ENCODE measurements at regions not wholly inside any gene's neighbourhood (a gene's known extent, or its start where the extent isn't known, plus 50 kb on each side); places are given as distances from the start of the nearest gene placed in this dataset.

DNA sequence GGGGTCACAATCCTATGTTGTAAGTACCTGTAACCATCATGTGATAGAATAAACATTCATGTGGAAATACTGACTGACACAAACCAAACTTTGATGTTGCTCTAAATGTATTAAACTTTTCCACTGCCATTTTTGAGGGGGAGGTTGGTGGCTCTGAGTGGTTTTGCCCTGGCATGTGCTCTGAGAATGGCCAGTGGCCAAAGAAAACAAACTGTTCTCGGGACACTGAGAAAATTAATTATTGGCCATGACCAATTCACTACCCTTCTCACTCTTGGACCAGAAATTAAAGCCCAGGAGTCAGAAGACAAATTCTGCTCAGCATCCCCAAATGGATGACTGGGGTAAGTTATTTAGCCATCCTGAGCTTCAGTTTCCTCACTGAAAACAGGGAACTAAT is 195.9 kb downstream of the XPNPEP1 start:
- H3K27me3 ChIP-seq: no peaks in the 10 kb centered on the region
- no peaks in the 10 kb centered on the region for H3K36me3 ChIP-seq
- WGBS, 3 donors: 0 to 13% (median 8%) methylated on average over 1 of the region's 1 CpG
- H3K9me3 ChIP-seq: no peaks in the 10 kb centered on the region
- intact Hi-C loops (cut with DNase I): no loop called here
- DNase-seq: no peak
- TF ChIP-seq POLR2A (IDR thresholded peaks at IDR 0.05) (no peak), EP300 (IDR thresholded peaks at IDR 0.05) (no peak)
- TF ChIP-seq, protein P1, sequence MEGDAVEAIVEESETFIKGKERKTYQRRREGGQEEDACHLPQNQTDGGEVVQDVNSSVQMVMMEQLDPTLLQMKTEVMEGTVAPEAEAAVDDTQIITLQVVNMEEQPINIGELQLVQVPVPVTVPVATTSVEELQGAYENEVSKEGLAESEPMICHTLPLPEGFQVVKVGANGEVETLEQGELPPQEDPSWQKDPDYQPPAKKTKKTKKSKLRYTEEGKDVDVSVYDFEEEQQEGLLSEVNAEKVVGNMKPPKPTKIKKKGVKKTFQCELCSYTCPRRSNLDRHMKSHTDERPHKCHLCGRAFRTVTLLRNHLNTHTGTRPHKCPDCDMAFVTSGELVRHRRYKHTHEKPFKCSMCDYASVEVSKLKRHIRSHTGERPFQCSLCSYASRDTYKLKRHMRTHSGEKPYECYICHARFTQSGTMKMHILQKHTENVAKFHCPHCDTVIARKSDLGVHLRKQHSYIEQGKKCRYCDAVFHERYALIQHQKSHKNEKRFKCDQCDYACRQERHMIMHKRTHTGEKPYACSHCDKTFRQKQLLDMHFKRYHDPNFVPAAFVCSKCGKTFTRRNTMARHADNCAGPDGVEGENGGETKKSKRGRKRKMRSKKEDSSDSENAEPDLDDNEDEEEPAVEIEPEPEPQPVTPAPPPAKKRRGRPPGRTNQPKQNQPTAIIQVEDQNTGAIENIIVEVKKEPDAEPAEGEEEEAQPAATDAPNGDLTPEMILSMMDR (IDR thresholded peaks at IDR 0.05): no peak
- H3K27ac ChIP-seq: no peak overlapping the region
- no peaks in the 10 kb centered on the region for H3K4me1 ChIP-seq (ENCODE audit: insufficient read depth)
- H3K4me3 ChIP-seq: no peak overlapping the region

DNA sequence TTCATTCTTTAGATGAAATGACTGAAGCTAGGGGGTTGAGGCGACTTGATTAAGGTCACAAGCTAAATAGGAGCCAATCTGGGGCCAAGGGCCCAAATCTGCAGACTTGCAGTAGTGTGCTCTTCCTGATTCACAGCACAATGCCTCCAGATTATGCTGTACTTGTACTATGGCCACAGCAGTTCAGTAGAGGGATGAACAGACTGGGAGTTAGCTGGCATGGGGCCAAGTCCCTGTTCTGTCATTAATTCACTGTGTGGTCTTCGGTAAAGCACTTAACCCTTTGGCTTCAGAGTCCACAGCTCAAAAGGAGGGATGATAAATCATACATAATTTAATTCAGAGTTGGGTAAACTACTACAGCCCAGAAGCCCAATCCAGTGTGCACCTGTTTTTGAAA is 196.8 kb downstream of the XPNPEP1 start:
- Histone ChIP-seq H3K4me3 (no peak overlapping the region), H3K9me3 (no peaks in the 10 kb centered on the region), H3K4me1 (ENCODE audit: insufficient read depth) (no peaks in the 10 kb centered on the region), H3K27ac (no peak overlapping the region), H3K27me3 (no peaks in the 10 kb centered on the region), H3K36me3 (no peaks in the 10 kb centered on the region)
- TF ChIP-seq EP300 (IDR thresholded peaks at IDR 0.05): no peak
- TF ChIP-seq, protein P1 (IDR thresholded peaks at IDR 0.05): no peak
- no peak for TF ChIP-seq POLR2A (IDR thresholded peaks at IDR 0.05)
- DNase-seq: no peak
- 34 to 44% (median 41%) methylated on average over 2 of the region's 2 CpGs for WGBS, 3 donors
- intact Hi-C loops (cut with DNase I): no loop called here

DNA sequence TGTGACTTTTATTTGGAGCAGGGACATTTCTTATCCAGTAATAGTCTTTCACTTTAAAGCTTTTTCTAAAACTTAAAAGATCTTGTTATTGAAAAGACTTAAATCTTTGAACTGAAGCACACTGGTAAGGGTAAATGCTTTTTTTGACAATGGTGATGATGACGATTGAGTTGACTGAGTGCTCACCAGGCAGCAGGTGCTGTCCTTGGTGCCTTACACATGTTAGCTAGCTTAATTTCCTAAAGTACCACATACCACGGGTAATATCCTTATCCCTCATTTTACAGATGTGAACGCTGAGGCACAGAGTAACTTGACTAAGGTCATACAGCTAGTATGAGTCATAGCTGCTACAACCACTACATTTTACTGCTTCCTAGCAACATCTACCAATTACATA is 200.0 kb downstream of the XPNPEP1 start:
- no peaks in the 10 kb centered on the region for H3K4me1 ChIP-seq (ENCODE audit: insufficient read depth)
- H3K36me3 ChIP-seq: no peaks in the 10 kb centered on the region
- no peak for DNase-seq
- intact Hi-C loops (cut with DNase I): no loop called here
- H3K27ac ChIP-seq: no peak overlapping the region
- H3K4me3 ChIP-seq: no peak overlapping the region
- no peaks in the 10 kb centered on the region for H3K27me3 ChIP-seq
- 40 to 63% (median 53%) methylated on average over 3 of the region's 3 CpGs for WGBS, 3 donors
- H3K9me3 ChIP-seq: no peaks in the 10 kb centered on the region
- TF ChIP-seq EP300 (IDR thresholded peaks at IDR 0.05) (no peak), POLR2A (IDR thresholded peaks at IDR 0.05) (no peak)
- TF ChIP-seq, protein P1 (IDR thresholded peaks at IDR 0.05): no peak

DNA sequence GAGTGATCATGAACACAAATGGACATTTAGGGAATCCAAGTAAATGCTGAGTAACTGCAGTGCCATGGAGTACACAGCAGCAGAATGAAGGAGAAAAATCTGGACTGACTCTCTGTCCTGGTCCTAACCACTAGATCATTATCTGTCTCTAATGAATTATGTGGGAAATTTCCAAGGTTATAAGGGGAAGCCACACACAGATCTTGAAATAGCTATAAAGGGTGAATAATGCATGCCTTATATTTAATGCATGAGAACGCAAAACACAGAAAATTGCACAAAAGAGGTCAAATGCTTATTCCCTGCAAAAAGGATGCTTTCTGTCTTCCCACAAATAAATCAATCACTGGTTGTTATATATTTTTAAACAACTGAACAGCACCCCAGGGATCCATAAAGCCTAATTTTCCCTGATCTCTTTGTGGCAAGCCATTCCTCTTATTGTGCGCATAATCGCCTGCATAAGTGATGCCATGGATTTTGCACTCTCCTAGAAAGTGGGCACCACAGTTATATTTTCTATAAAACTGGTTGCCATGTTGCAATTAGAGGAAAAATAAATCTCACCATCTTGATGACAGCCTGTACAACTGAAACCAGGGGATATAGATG is 201.8 kb downstream of the XPNPEP1 start:
- WGBS, 3 donors: 90 to 92% (median 91%) methylated on average over 3 of the region's 3 CpGs

More for the DNA sequence above, 201.8 kb downstream of the XPNPEP1 start:
- no peaks in the 10 kb centered on the region for H3K4me1 ChIP-seq (ENCODE audit: insufficient read depth)
- H3K27me3 ChIP-seq: no peaks in the 10 kb centered on the region
- DNase-seq: no peak
- intact Hi-C loops (cut with DNase I): no loop called here
- no peaks in the 10 kb centered on the region for H3K36me3 ChIP-seq
- no peaks in the 10 kb centered on the region for H3K9me3 ChIP-seq
- H3K4me3 ChIP-seq: no peak overlapping the region
- no peak overlapping the region for H3K27ac ChIP-seq
- TF ChIP-seq, protein P1 (IDR thresholded peaks at IDR 0.05): no peak
- TF ChIP-seq EP300 (IDR thresholded peaks at IDR 0.05) (no peak), POLR2A (IDR thresholded peaks at IDR 0.05) (no peak)

Data from ovary (tissue), 7 donors.